Vagina (tissue), 2 donors: ENCODE measurements at regions not wholly inside any gene's neighbourhood (a gene's known extent, or its start where the extent isn't known, plus 50 kb on each side); places are given as distances from the start of the nearest gene placed in this dataset.

Experiments used
- CTCF ChIP-seq, 3 experiments: fragments of 450-650 bp in 2 of 3; fragments of 200-600 bp in 1 of 3; sonication (generic) in 1 of 3; IDR thresholded peaks; one replicate each; pipeline ENCODE4 v1.5.1; 2017 to 2019; ENCODE audit warnings: antibody characterized with exemption in 3 of 3, mild to moderate bottlenecking in 2 of 3, moderate library complexity in 2 of 3
- POLR2A ChIP-seq, 2 donors: fragments of 450-650 bp; IDR thresholded peaks; one replicate each; pipeline ENCODE4 v1.6.1; 2017; ENCODE audit warnings: antibody characterized with exemption in 2 of 2, mild to moderate bottlenecking in 2 of 2, moderate library complexity in 2 of 2
- POLR2AphosphoS5 ChIP-seq, 2 donors: sonication (generic); formaldehyde crosslinking; IDR thresholded peaks; one replicate each; pipeline ENCODE4 v1.9.0; 2017; ENCODE audit warnings: antibody characterized with exemption in 2 of 2, mild to moderate bottlenecking in 2 of 2, low read depth in 1 of 2; ENCODE audit not compliant: insufficient read depth in 1 of 2

- TF ChIP-seq CTCF (IDR thresholded peaks at IDR 0.05), result no peak
- TF ChIP-seq POLR2A (IDR thresholded peaks at IDR 0.05), result no peak
- TF ChIP-seq POLR2AphosphoS5 (IDR thresholded peaks at IDR 0.05; ENCODE audit: insufficient read depth in 1 of 2, low read depth in 1 of 2), result no peak
Observed at GRCh38 chr1:82168482-82168881, 367.7 kb downstream of the ADGRL2 start.
